GM10266 (cell line): ENCODE measurements at regions not wholly inside any gene's neighbourhood (a gene's known extent, or its start where the extent isn't known, plus 50 kb on each side); places are given as distances from the start of the nearest gene placed in this dataset.

Experiments
- DNase-seq: peaks from one replicate; pipeline ENCODE4 v3.0.0; 2012; ENCODE audit errors: extremely low spot score
- TF ChIP-seq, protein P1 (sequence below): IDR thresholded peaks from 2 replicates; pipeline ENCODE4 v1.5.1; 2012; ENCODE audit warnings: mild to moderate bottlenecking, low read depth; ENCODE audit not compliant: control insufficient read depth, insufficient read depth; ENCODE audit errors: missing control alignments

DNA sequence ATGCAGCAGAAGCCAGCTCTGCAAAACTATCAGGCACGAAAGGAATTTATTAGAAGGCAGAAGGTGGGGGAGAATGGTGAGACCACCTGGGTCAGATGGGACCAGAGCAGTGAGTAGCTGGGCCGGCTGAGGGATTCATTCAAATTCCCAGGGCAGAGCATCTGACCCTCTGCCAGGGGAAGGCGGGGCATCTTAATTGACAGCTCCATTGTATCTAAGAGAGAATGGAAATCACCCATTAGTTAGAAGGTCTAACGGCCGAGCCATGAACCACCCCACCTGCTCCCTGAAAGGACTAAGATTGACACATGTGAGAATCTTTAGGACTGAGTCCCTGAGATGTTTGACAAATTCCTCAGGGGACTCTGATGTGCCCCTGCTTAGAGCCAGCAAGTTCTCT, 83.7 kb downstream of the PHETA1 start:
- DNase-seq: no peak
- TF ChIP-seq, protein P1, sequence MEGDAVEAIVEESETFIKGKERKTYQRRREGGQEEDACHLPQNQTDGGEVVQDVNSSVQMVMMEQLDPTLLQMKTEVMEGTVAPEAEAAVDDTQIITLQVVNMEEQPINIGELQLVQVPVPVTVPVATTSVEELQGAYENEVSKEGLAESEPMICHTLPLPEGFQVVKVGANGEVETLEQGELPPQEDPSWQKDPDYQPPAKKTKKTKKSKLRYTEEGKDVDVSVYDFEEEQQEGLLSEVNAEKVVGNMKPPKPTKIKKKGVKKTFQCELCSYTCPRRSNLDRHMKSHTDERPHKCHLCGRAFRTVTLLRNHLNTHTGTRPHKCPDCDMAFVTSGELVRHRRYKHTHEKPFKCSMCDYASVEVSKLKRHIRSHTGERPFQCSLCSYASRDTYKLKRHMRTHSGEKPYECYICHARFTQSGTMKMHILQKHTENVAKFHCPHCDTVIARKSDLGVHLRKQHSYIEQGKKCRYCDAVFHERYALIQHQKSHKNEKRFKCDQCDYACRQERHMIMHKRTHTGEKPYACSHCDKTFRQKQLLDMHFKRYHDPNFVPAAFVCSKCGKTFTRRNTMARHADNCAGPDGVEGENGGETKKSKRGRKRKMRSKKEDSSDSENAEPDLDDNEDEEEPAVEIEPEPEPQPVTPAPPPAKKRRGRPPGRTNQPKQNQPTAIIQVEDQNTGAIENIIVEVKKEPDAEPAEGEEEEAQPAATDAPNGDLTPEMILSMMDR: no peak

DNA sequence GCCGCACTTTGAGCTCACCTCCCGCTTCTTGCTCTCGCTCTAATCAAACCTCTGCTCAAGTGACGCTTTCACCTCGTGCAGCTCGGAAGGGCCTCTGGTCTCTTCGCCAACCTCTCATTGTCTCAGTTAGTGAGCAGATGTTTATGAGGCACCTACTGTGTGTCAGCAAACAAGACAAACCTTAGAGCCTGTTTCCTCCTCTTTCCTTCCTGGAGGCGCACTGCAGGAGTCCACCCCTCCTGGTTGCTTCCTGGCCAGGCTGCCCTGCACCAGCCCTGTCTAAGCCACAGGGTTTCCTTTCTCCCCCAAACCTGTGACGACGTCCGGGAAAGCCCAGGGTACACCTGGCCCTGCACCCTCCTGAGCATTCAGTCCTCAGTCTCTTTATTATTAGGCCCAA, 84.2 kb downstream of the PHETA1 start:
- TF ChIP-seq, protein P1: no peak
- no peak for DNase-seq

DNA sequence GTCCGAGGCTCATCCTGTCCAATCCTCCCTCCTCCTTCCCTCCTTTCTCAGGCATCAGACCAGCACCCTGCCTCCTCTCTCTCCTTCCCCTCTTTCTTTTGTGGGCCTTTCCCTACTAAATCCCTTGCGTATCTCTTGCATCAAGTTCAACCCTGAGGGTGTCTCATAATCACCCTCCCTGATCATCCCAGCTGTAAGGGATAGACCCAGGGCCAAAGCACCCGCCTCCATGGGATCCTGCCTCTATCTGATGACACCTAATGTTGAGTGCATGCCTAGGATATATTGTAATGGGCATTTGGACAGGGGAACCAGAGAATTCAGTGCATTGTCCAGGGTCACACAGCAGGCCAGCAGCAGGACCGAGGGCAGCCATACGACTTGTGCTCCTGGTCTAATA, 84.9 kb downstream of the PHETA1 start:
- DNase-seq: no peak
- TF ChIP-seq, protein P1: no peak

DNA sequence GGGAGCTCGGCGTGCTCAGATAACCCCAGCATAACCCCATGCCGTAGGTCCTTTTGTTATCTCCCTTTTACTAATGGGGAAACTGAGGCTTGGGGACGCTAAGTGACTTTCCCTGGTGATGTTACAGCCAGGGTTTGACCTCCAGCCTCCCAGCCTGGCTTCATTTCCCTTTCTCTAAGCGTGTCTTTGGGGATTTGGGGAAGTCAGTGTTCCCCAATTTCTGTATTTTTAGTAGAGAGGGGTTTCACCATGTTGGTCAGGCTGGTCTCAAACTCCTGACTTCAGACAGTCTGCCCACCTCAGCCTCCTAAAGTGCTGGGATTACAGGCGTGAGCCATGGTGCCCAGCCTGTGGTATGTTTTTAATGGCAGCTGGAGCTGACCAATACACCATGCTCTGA, 85.4 kb downstream of the PHETA1 start:
- DNase-seq: no peak
- TF ChIP-seq, protein P1: no peak

DNA sequence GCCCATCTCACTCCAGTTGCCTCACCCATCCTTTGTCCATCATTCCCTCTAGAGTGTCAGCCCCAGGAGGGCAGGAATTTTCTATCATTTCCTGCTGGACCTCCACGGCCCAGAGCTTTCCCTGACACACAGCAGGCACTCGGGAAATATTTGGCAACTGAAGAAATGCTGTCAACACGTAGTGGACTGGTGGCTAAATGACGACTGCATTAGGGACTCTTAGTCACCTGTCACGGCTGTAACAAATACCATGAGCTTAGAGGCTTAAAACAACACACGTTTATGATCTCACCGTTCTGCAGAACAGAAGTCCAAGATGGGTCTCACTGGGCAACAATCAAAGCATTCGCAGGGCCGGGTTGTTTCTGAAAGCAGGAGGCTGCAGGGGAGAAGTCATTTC, 91.3 kb downstream of the PHETA1 start:
- no peak for DNase-seq
- TF ChIP-seq, protein P1: no peak

DNA sequence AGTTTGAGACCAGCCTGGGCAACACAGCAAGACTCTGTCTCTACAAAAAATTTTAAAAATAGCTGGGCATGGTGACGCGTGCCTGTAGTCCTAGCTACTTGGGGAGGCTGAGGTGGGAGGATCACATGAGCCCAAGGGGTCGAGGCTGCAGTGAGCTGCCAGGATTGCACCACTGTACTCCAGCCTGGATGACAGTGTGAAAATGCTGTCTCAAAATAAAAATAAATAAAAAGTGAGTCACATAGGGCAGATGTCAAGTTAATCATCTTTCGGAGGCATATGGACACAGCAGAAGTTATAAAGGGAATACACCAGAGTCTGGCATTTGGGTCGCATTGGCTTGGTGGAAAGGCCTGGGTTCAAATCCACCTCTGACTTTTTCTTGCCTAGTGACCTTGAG, 92.7 kb downstream of the PHETA1 start:
- DNase-seq: no peak
- TF ChIP-seq, protein P1: no peak

DNA sequence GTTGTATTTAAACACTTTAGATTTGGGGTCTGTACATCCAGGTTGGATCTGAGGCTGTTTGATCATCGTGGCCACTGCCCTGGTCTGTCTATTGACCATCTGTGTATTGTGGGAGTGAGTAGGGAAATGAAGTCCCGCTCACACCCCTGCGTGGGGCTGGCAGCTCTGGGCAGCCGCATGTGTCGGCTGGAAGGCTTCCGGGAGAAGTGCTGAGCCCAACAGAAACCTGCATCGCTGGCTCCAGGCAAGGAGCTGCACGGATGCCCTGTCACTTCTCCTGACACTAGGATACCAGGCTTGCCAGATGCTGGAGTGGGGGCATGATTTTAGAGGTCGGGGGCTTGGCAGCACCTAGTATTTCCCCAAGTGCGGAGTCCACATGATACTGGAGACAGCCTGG, 93.6 kb downstream of the PHETA1 start:
- DNase-seq: no peak
- TF ChIP-seq, protein P1: no peak
